Uterus (tissue), 2 donors: ENCODE measurements at regions not wholly inside any gene's neighbourhood (a gene's known extent, or its start where the extent isn't known, plus 50 kb on each side); places are given as distances from the start of the nearest gene placed in this dataset.

Experiments used
- CTCF ChIP-seq, 4 experiments: fragments of 200-600 bp in 2 of 4; fragments of 450-650 bp in 2 of 4; sonication (generic) in 2 of 4; IDR thresholded peaks; one replicate each; pipeline ENCODE4 v1.5.1; 2016 to 2019; ENCODE audit warnings: antibody characterized with exemption in 4 of 4, mild to moderate bottlenecking in 2 of 4, moderate library complexity in 1 of 4
- POLR2A ChIP-seq, 2 donors: fragments of 450-650 bp; IDR thresholded peaks; one replicate each; pipeline ENCODE4 v1.6.1; 2016; ENCODE audit warnings: antibody characterized with exemption in 2 of 2, mild to moderate bottlenecking in 1 of 2, moderate library complexity in 1 of 2

GRCh38 chr12:69150796-69151127, 88.6 kb upstream of the CPSF6 start:
- TF ChIP-seq CTCF (IDR thresholded peaks at IDR 0.05) = no peak
- no peak for TF ChIP-seq POLR2A (IDR thresholded peaks at IDR 0.05)
